Middle frontal gyrus (tissue), 1 donor: ENCODE measurements at regions not wholly inside any gene's neighbourhood (a gene's known extent, or its start where the extent isn't known, plus 50 kb on each side); places are given as distances from the start of the nearest gene placed in this dataset.

Experiments
- DNase-seq: peaks from one replicate; pipeline ENCODE4 v3.0.0-alpha.2; 2015; ENCODE audit warnings: low spot score; ENCODE audit errors: extremely low spot score

GRCh38 chr14:82528016-82528415 lies 994.4 kb upstream of the SEL1L start:
- DNase-seq = no peak

GRCh38 chr14:82533351-82533750 lies 999.7 kb upstream of the SEL1L start:
- no peak for DNase-seq

- no peak for DNase-seq
Observed at GRCh38 chr14:82536566-82536965, 1002.9 kb upstream of the SEL1L start.

- DNase-seq = no peak
Observed at GRCh38 chr14:82537831-82538230, 1004.2 kb upstream of the SEL1L start.

- DNase-seq = no peak
Observed at GRCh38 chr14:82546401-82546800, 1012.7 kb upstream of the SEL1L start.

GRCh38 chr14:82549306-82549990 lies 1015.8 kb upstream of the SEL1L start:
- no peak for DNase-seq

- DNase-seq = no peak
Observed at GRCh38 chr14:82562881-82563280, 1029.2 kb upstream of the SEL1L start.

GRCh38 chr14:82565825-82566224 lies 1032.2 kb upstream of the SEL1L start:
- DNase-seq = no peak

GRCh38 chr14:82587226-82587625 lies 1053.6 kb upstream of the SEL1L start:
- DNase-seq = no peak

- no peak for DNase-seq
Observed at GRCh38 chr14:82595466-82595865, 1061.8 kb upstream of the SEL1L start.

GRCh38 chr14:82602794-82603193 lies 1069.1 kb upstream of the SEL1L start:
- DNase-seq = no peak

GRCh38 chr14:82604819-82605218 lies 1071.2 kb upstream of the SEL1L start:
- DNase-seq = no peak

- no peak for DNase-seq
Observed at GRCh38 chr14:82621881-82622450, 1088.3 kb upstream of the SEL1L start.

- DNase-seq = no peak
Observed at GRCh38 chr14:82626156-82627066, 1092.8 kb upstream of the SEL1L start.

GRCh38 chr14:82635915-82636314 lies 1102.3 kb upstream of the SEL1L start:
- DNase-seq = no peak

- DNase-seq = no peak
Observed at GRCh38 chr14:82636426-82636825, 1102.8 kb upstream of the SEL1L start.

GRCh38 chr14:82641050-82641540 lies 1107.4 kb upstream of the SEL1L start:
- DNase-seq = no peak

- DNase-seq = no peak
Observed at GRCh38 chr14:82642425-82642824, 1108.8 kb upstream of the SEL1L start.

- DNase-seq = no peak
Observed at GRCh38 chr14:82647088-82647810, 1113.6 kb upstream of the SEL1L start.

GRCh38 chr14:82655770-82656169 lies 1122.1 kb upstream of the SEL1L start:
- no peak for DNase-seq

- DNase-seq = no peak
Observed at GRCh38 chr14:82657186-82657675, 1123.6 kb upstream of the SEL1L start.
